Liver (tissue), 8 donors: ENCODE measurements at regions not wholly inside any gene's neighbourhood (a gene's known extent, or its start where the extent isn't known, plus 50 kb on each side); places are given as distances from the start of the nearest gene placed in this dataset.

Experiments used
- DNase-seq: peaks from one replicate; pipeline ENCODE4 v3.0.0-alpha.2; 2017; ENCODE audit warnings: low spot score
- H3K27ac ChIP-seq, 2 donors: one replicate each; pipeline ENCODE4 v1.7.0; 2013; ENCODE audit warnings: inconsistent platforms in 2 of 2, low read length in 2 of 2, control low read depth in 1 of 2, low read depth in 1 of 2, mild to moderate bottlenecking in 1 of 2
- H3K27me3 ChIP-seq, 4 donors: one replicate each; pipeline versions ENCODE4 v1.6.1 to v1.7.0; 2013; ENCODE audit warnings: low read length in 3 of 4, inconsistent platforms in 1 of 4, mild to moderate bottlenecking in 1 of 4, moderate library complexity in 1 of 4; ENCODE audit not compliant: control insufficient read depth in 4 of 4, insufficient read depth in 4 of 4
- H3K36me3 ChIP-seq, 4 donors: one replicate each; pipeline versions ENCODE4 v1.6.1 to v1.7.0; 2013; ENCODE audit warnings: low read length in 3 of 4, mild to moderate bottlenecking in 3 of 4, low read depth in 1 of 4, moderate library complexity in 1 of 4; ENCODE audit not compliant: control insufficient read depth in 4 of 4, insufficient read depth in 3 of 4
- H3K4me1 ChIP-seq, 4 donors: one replicate each; pipeline versions ENCODE4 v1.6.1 to v1.7.0; 2013; ENCODE audit warnings: low read length in 3 of 4, mild to moderate bottlenecking in 3 of 4, moderate library complexity in 1 of 4; ENCODE audit not compliant: control insufficient read depth in 4 of 4, insufficient read depth in 4 of 4
- H3K4me3 ChIP-seq, 3 donors: one replicate each; pipeline versions ENCODE4 v1.6.1 to v1.7.0; 2013; ENCODE audit warnings: low read length in 3 of 3, control low read depth in 1 of 3, low read depth in 1 of 3, mild to moderate bottlenecking in 1 of 3
- H3K9ac ChIP-seq, 2 donors: one replicate each; pipeline ENCODE4 v1.7.0; 2013; ENCODE audit warnings: low read length in 2 of 2, mild to moderate bottlenecking in 2 of 2, moderate library complexity in 2 of 2, control low read depth in 1 of 2, low read depth in 1 of 2
- H3K9me3 ChIP-seq, 4 donors: one replicate each; pipeline versions ENCODE4 v1.6.1 to v1.7.0; 2013; ENCODE audit warnings: low read length in 3 of 4; ENCODE audit not compliant: control insufficient read depth in 4 of 4
- ATF3 ChIP-seq: IDR thresholded peaks from 2 replicates; pipeline ENCODE4 v1.6.1; 2016; ENCODE audit warnings: antibody characterized with exemption
- CTCF ChIP-seq: fragments of 150-350 bp; IDR thresholded peaks from 2 replicates; pipeline ENCODE4 v1.5.1; 2017; ENCODE audit warnings: improper control_type of control experiment, low read depth, low read length; ENCODE audit not compliant: missing input control
- EGR1 ChIP-seq, 2 donors: IDR thresholded peaks; 2 replicates each; pipeline ENCODE4 v1.6.1; 2016 to 2018; ENCODE audit warnings: antibody characterized with exemption in 2 of 2, low read depth in 2 of 2
- FOXA1 ChIP-seq: IDR thresholded peaks from 2 replicates; pipeline ENCODE4 v1.6.1; 2016; ENCODE audit warnings: antibody characterized with exemption
- FOXA2 ChIP-seq: IDR thresholded peaks from 2 replicates; pipeline ENCODE4 v1.6.1; 2016; ENCODE audit warnings: antibody characterized with exemption
- GABPA ChIP-seq, 2 donors: IDR thresholded peaks in 1 of 2; conservative IDR thresholded peaks in 1 of 2; 2 replicates each; pipeline ENCODE4 v1.6.1; 2016; ENCODE audit warnings: antibody characterized with exemption in 2 of 2, mild to moderate bottlenecking in 1 of 2, moderate library complexity in 1 of 2
- HNF4A ChIP-seq, 2 donors: conservative IDR thresholded peaks; 2 replicates each; pipeline ENCODE4 v1.6.1; 2016; ENCODE audit warnings: antibody characterized with exemption in 2 of 2, mild to moderate bottlenecking in 2 of 2
- HNF4G ChIP-seq: IDR thresholded peaks from 2 replicates; pipeline ENCODE4 v1.6.1; 2016; ENCODE audit warnings: antibody characterized with exemption
- JUND ChIP-seq, 2 donors: IDR thresholded peaks; 2 replicates each; pipeline ENCODE4 v1.6.1; 2016; ENCODE audit warnings: antibody characterized with exemption in 2 of 2
- MAX ChIP-seq: IDR thresholded peaks from 2 replicates; pipeline ENCODE4 v1.6.1; 2016; ENCODE audit warnings: antibody characterized with exemption
- NR2F2 ChIP-seq: IDR thresholded peaks from 2 replicates; pipeline ENCODE4 v1.6.1; 2016; ENCODE audit warnings: antibody characterized with exemption
- RAD21 ChIP-seq, 2 donors: IDR thresholded peaks; 2 replicates each; pipeline ENCODE4 v1.6.1; 2016; ENCODE audit warnings: antibody characterized with exemption in 2 of 2, mild to moderate bottlenecking in 2 of 2
- REST ChIP-seq: IDR thresholded peaks from 2 replicates; pipeline ENCODE4 v1.6.1; 2016; ENCODE audit warnings: antibody characterized with exemption, mild to moderate bottlenecking
- RXRA ChIP-seq, 2 donors: IDR thresholded peaks; 2 replicates each; pipeline ENCODE4 v1.6.1; 2017 to 2018; ENCODE audit warnings: antibody characterized with exemption in 2 of 2, mild to moderate bottlenecking in 1 of 2
- SP1 ChIP-seq: IDR thresholded peaks from 2 replicates; pipeline ENCODE4 v1.6.1; 2018; ENCODE audit warnings: antibody characterized with exemption, mild to moderate bottlenecking
- TAF1 ChIP-seq: conservative IDR thresholded peaks from 2 replicates; pipeline ENCODE4 v1.6.1; 2016; ENCODE audit warnings: antibody characterized with exemption, mild to moderate bottlenecking
- YY1 ChIP-seq: IDR thresholded peaks from 2 replicates; pipeline ENCODE4 v1.6.1; 2016; ENCODE audit warnings: antibody characterized with exemption, mild to moderate bottlenecking
- ZBTB33 ChIP-seq: IDR thresholded peaks from 2 replicates; pipeline ENCODE4 v1.6.1; 2016; ENCODE audit warnings: antibody characterized with exemption
- WGBS: extraction: QIAGEN DNeasy Blood & Tissue Kit; methylation state at CpG from one replicate; pipeline ENCODE4 v1.1.7; 2013; 5-methylcytosine and 5-hydroxymethylcytosine counted together
- donor health status: healthy.
- donor health status: healthy.
- donor health status: healthy.
- donor health status: healthy.
- donor health status: healthy.

- TF ChIP-seq RXRA (IDR thresholded peaks at IDR 0.05), result no peak
- TF ChIP-seq RAD21 (IDR thresholded peaks at IDR 0.05), result no peak
- no peak for TF ChIP-seq SP1
- no peak for TF ChIP-seq HNF4A (conservative IDR thresholded peaks at IDR 0.05)
- TF ChIP-seq ZBTB33, result no peak
- no peak for TF ChIP-seq JUND (IDR thresholded peaks at IDR 0.05)
- TF ChIP-seq REST, result no peak
- no peak for TF ChIP-seq ATF3
- TF ChIP-seq YY1, result no peak
- no peak for TF ChIP-seq MAX
- TF ChIP-seq CTCF, result no peak
- TF ChIP-seq GABPA (IDR thresholded peaks at IDR 0.05 in 1 of 2, conservative IDR thresholded peaks at IDR 0.05 in 1 of 2), result no peak
- TF ChIP-seq HNF4G, result no peak
- no peak for TF ChIP-seq FOXA1
- no peak for TF ChIP-seq EGR1 (IDR thresholded peaks at IDR 0.05; ENCODE audit: low read depth in 2 of 2)
- no peak for TF ChIP-seq TAF1
- no peak for TF ChIP-seq NR2F2
- Histone ChIP-seq H3K4me1 (no peaks in the 10 kb centered on the region), H3K27ac (no peak overlapping the region), H3K27me3 (no peaks in the 10 kb centered on the region), H3K4me3 (no peak overlapping the region), H3K9me3 (no peaks in the 10 kb centered on the region), H3K9ac (no peak overlapping the region), H3K36me3 (no peaks in the 10 kb centered on the region)
- no peak for DNase-seq
These were observed 57.8 kb upstream of the GPRIN3 start for GRCh38 chr4:89365375-89365774.

GRCh38 chr4:89364541-89364940 lies 56.9 kb upstream of the GPRIN3 start:
- no peak for DNase-seq
- Histone ChIP-seq H3K27me3 (no peaks in the 10 kb centered on the region), H3K36me3 (no peaks in the 10 kb centered on the region), H3K4me1 (no peaks in the 10 kb centered on the region), H3K9ac (no peak overlapping the region), H3K9me3 (no peaks in the 10 kb centered on the region), H3K27ac (no peak overlapping the region), H3K4me3 (no peak overlapping the region)
- 90% methylated on average over 4 of the region's 4 CpGs for WGBS
- no peak for TF ChIP-seq JUND (IDR thresholded peaks at IDR 0.05)
- no peak for TF ChIP-seq YY1
- TF ChIP-seq HNF4A (conservative IDR thresholded peaks at IDR 0.05), result no peak
- no peak for TF ChIP-seq FOXA1
- TF ChIP-seq FOXA2, result no peak
- TF ChIP-seq RXRA (IDR thresholded peaks at IDR 0.05), result no peak
- no peak for TF ChIP-seq SP1
- no peak for TF ChIP-seq REST
- no peak for TF ChIP-seq HNF4G
- no peak for TF ChIP-seq CTCF
